PC-9 (cell line): ENCODE measurements at regions not wholly inside any gene's neighbourhood (a gene's known extent, or its start where the extent isn't known, plus 50 kb on each side); places are given as distances from the start of the nearest gene placed in this dataset.

Experiments
- EZH2 ChIP-seq: fragments of 200-600 bp; sonication (generic); IDR thresholded peaks from 2 replicates; pipeline ENCODE4 v1.8.0; 2017; ENCODE audit warnings: antibody characterized with exemption, low read depth
- TF ChIP-seq, protein P1 (sequence below): fragments of 200-600 bp; sonication (generic); conservative IDR thresholded peaks from 2 replicates; pipeline ENCODE4 v1.6.1; 2017; ENCODE audit warnings: mixed run types, antibody characterized with exemption, mild to moderate bottlenecking, moderate library complexity

DNA sequence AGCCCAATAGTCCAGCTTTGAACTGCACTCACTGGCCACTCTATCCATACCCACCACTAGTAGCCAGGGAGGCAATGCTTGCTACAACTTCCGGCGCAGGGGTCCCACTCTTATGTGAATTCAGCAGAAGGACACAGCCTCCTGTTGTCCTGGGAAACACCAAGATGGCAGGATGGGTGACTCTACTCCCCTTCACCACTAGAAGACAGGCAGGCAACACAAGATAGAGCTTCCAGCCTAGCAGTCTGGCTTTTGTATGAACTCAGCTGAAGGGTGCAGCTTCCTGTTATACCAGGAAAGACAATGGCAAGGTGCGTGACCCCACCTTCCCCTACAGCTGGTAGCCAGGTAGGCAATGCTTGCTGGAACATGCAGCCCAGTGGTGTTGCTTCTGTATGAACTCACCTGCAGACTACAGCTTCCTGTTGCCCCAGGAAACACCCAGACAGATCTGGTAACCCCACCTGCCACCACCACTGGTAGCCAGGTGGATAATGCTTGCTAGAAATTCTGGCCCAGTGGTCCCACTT is 205.2 kb upstream of the KIRREL3 start:
- no peak for TF ChIP-seq EZH2
- TF ChIP-seq, protein P1, sequence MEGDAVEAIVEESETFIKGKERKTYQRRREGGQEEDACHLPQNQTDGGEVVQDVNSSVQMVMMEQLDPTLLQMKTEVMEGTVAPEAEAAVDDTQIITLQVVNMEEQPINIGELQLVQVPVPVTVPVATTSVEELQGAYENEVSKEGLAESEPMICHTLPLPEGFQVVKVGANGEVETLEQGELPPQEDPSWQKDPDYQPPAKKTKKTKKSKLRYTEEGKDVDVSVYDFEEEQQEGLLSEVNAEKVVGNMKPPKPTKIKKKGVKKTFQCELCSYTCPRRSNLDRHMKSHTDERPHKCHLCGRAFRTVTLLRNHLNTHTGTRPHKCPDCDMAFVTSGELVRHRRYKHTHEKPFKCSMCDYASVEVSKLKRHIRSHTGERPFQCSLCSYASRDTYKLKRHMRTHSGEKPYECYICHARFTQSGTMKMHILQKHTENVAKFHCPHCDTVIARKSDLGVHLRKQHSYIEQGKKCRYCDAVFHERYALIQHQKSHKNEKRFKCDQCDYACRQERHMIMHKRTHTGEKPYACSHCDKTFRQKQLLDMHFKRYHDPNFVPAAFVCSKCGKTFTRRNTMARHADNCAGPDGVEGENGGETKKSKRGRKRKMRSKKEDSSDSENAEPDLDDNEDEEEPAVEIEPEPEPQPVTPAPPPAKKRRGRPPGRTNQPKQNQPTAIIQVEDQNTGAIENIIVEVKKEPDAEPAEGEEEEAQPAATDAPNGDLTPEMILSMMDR, result no peak
